GM18502 (cell line): ENCODE measurements at regions not wholly inside any gene's neighbourhood (a gene's known extent, or its start where the extent isn't known, plus 50 kb on each side); places are given as distances from the start of the nearest gene placed in this dataset.
A peak's percentile ranks its signal among the peaks of the same experiment; 100 is the strongest.
"Not testable (repeated sequence)": the region's sequence is repeated elsewhere in the genome, so short reads cannot be mapped to it uniquely, and the experiment has no call there.

Source experiments
- ATAC-seq: cut with Tn5 transposase; IDR thresholded peaks from one replicate; pipeline ENCODE4 v1.9.1; 2021; ENCODE audit warnings: mild to moderate bottlenecking; ENCODE audit not compliant: unreplicated experiment, poor library complexity

DNA sequence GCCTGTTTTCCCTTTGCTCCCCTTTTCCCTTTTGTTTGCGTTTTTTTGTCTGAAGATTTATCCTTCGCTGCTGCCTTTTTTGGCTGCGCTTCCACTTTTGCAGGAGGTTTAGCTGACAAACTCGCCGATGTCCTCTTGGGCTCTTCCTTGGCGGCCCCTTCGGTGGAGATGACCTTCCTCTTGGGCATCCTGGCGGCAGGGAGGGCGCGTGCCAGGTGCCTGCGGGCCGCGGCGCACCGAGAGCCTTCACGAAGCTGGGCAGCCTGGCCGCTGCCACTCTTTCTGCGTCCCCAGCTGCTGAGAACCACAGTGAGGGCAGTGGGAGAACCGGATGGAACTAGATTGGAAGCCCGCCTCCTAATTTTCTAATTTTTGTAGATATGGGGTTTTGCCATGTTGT, 197.1 kb upstream of the C2CD4B start:
- ATAC-seq = no peak

DNA sequence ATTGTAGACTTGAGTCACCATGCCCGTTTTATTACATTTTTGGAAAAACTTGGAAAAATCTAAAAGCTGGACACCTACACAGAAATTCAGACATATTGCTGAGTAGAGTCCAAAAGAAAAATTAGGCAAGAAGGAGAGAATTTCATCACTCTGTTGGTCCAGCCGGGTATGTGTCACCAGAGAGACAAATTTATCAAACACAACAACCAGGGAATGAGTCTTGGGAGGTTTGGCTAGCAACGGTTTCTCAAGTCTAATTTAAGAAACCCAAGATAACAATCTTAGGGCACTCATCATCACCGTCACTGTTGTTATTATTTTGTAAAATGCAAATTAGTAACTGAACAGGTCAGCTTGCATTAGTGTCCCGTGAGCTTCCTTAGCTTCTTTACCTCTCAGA, 197.5 kb upstream of the C2CD4B start:
- ATAC-seq = no peak

DNA sequence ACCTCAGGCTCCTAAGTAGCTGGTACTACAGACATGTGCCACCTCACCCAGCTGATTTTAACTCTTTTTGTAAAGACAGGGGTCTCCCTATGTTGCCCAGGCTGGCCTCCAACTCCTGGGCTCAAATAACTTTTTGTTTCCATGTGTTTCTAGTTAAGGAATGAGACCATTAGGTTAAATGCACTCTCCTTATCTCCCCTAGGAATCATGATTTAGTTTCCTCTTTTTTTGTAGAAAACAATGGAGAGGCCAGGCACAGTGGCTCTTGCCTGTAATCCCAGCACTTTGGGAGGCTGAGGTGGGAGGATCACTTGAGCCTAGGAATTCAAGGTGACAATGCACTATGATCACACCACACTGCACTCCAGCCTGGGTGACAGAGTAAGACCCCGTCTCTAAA, 198.8 kb upstream of the C2CD4B start:
- ATAC-seq = no peak

DNA sequence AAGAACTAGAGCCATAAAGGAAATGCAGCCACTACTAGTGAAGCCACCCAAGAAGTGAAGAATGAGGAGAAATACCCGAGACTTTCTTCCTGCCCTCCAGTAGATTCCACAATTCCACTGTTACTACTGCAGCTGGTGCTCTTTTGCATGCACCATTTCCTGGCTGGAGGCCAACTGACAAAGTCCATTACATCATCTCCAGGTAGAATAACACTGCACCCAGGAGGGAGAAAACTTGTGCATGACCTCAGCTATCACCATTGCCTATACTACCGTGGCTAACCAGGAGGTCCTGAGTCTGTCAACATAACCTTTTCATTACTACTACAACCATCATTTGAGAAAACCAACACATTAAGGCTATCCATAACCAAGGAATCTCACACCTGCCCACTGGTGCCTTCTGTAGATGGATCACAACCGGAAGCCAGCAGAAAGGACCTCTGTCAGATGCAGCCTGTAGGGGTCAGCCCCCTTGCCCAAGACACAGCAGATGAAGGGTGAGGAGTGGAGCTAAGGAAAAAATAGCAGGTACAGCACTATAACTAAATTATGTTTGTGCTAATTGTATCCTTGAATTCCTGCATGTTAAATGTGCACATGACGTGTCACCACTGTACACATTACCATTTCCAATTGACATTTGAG, 200.8 kb upstream of the C2CD4B start:
- ATAC-seq = no peak

DNA sequence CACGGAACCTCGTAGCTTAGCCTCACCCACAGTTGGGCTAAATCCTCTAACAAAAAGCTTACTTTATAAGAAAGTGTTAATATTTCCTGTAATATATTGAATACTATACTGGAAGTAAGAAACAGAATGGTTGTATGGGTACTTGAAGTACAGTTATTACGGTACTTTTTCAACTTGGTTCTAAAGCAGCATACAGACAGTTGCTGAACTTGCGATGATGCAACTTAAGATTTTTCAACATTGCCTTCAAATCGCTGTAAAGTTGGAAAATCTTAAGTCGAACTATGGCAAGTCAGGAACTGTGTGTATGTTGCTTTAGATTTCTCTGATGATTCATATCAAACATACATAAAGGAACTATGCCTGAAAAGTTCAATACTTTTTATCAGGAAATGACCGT, 204.4 kb upstream of the C2CD4B start:
- ATAC-seq = no peak

DNA sequence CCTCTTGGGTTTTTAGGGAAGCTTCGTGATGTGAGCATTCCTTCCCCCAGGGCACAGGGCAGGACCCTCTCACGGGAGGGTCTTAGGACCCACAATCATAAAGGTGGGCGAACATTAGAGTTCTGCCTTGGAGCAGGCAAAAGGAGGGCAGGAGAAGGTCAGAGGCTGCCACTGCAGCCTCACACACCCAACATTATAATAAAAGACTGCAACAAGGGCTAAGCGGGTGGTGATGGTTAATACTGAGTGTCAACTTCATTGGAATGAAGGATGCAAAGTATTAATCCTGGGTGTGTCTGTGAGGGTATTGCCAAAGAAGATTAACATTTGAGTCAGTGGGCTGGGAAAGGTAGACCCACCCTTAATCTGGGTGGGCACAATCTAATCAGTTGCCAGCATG, 206.6 kb upstream of the C2CD4B start:
- not testable (repeated sequence) for ATAC-seq

DNA sequence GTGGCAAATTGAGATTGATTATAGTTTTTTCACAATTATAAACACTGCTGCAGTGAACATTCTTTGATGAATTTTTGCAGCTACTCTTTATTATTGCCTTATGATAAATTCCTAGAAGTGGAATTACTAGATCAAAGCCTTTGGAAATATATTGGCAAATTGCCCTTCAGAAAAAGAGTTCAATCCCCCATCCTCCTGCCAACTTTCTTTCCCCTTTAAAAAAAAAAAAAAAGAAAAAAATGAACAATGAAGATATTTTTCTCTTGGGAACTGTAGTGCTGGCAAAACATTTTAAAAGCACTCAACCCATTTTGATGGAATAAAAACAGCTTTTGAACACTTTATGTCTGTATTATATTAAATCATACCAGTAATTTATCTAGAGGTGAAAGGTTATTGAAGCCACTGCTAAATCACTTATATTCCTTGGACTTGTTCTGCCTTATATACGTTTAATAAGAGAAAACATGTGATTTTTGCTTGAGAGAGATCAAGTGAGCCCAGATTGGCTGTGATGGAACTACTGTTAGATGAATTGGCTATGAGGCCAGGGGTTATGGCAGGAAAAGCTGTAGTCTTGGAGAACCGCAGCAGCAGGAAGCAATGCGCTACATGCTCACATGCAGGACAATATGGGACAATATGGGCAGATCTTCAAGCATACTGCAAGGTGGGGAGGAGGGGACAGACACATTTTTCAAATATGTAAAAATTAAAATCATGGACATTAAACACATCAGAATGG, 212.8 kb upstream of the C2CD4B start:
- no peak for ATAC-seq

DNA sequence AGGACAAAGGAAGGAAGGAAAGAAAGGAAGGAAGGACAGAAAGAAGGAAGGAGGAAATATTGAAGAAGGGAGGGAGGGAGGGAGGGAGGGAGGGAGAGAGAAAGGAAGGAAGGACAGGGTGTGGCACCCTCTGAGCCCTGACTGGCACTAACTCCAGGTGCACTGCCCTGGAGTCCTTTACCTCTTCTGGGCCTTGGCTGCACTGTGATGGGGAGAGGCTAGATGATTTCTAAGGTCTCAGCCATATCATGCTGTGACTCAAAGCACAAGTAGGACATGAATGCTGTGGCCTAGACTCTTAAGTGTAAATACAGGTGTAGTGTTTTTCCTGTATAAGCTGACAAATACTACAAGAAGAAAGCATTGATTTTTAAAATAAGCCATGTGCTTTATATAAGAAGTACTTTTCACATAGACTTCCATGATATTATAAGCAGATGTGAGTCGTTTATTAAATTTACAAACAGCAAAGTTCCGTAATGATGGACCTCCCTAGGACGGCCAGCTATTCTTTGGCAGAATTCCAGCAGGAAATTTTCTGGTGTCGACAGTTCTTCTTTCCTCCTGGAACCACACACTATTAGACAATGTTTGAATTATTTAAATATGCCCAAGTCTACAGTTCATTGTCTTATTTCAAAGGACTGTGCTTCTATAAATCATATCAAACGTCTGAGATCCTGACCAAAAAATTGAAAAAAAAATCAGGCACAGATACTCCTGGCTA, 213.8 kb upstream of the C2CD4B start:
- no peak for ATAC-seq

DNA sequence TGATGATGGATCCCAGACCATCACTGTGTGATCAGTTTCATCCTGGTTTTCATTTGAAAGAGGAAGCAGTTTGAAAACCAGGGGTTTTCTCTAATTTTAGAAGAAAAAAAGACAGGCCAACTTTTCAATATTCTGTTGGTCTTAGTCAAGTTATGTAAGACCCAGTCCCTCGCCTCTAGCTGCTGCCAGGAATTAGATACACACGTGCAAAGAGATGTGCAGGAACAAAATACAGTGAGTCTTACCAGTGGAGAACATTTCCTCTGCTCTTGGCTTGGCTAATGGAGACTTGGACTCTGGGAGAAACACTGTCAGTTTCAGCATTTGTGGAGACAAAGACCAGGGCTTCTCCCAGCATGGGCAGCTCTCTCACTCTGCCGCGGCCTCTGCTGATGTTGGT, 214.9 kb upstream of the C2CD4B start:
- ATAC-seq = no peak

DNA sequence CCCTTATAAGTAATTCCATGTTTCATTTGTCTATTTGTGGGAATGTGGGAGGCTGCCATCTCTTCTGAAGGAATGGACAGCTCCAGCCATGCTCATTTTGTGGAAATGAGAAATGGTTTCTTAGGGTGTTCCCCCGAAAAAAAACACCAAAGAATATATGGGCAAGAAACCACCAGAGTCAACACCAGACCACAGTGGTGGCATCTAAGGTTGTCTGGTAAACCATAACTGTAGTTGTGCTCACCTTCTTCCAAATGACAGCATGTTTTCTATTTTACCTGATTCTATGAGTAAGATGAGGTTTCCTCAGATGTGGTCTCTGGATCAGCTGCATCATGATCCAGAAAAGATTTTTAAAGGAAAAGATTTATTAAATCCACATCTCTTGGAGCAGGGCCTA, 217.0 kb upstream of the C2CD4B start:
- no peak for ATAC-seq

DNA sequence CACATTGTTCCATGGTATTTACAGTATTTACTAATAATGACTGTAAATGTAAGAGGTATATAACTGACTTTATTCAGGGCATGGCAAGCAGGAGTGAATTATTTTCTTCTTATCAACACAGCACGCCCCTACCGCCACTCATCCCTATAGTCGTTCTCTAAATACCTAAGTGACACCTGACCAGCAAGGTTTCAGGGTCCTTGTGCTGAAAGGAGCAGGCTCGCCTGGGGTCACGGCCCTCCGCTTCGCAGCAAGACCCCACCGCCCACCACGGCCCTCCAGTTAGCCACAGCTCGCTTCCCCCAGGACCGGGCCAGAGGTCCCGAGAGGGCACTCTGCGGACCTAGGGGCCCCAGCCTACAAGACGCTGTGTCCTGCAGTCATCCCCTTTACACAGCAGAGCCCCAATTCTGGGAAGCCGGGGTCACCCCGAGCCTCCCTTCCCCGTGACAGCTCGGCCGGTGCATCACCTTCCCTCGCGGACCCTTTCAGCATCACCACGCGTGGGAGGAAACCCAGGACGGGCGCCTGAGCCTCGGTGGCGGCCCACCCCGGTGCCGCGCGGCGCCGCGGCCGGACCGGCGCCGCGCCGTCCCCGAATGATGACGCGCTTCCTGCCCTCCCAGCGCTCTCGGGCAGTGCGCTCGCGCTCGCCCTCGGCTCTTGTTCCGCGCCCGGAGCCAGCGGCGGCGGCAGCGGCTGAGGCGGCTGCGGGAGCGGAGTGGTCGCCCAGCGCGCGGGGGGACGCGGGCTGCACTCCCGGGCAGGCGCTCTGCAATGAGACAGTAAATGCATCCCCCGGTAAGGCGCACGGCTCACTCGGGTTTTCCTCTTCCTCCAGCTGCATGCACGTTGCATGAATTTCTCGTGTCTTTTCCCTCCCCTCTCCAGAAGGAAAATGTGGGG, 225.1 kb upstream of the C2CD4B start, which contains the start of gene TLN2:
Gene TLN2 (plus strand): TSS at position 666 of the 906 bp plus-strand sequence.
- ATAC-seq = peak; percentile 90

DNA sequence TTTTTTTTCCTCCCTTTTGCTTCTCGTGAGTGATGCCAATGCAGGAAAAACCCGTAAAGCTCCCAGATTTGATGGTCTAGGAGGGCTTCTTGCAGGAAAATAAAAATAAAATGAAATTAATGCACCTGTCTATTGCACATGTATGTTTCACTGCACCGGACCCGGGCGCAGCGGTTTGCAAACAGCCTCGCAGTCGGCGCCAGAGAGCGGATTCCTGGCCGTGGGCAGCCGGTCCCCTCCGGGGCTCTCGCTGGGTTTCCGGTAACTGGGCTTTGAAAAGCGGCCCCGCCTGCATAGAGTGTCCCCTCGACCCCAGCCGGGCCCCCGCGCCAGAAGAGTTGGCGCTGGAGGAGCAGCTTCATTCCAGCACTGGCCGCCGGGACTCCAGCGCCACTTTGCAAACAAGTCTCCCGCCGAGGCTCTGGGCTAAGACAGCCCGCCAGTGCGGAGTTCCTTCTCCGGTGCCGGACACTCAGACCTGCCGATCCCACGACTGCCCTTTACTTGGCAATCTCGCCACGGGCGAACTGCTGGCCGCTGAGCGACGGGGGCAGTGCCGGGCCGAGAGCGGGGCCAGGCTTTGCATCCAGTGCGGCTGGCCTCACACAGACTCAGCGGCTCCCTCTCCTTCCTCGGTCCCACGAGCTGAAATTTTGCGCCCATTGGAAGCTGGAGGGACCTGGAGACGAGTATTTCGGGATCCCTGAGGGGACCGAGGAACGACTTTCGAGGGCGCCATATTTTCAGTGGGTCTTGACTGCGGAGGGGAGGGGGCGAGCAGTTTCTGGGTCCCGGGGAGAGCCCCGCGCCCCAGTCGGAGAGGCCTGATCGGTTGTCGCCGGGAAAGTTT, 225.9 kb upstream of the C2CD4B start:
- ATAC-seq = peak; percentile 37

DNA sequence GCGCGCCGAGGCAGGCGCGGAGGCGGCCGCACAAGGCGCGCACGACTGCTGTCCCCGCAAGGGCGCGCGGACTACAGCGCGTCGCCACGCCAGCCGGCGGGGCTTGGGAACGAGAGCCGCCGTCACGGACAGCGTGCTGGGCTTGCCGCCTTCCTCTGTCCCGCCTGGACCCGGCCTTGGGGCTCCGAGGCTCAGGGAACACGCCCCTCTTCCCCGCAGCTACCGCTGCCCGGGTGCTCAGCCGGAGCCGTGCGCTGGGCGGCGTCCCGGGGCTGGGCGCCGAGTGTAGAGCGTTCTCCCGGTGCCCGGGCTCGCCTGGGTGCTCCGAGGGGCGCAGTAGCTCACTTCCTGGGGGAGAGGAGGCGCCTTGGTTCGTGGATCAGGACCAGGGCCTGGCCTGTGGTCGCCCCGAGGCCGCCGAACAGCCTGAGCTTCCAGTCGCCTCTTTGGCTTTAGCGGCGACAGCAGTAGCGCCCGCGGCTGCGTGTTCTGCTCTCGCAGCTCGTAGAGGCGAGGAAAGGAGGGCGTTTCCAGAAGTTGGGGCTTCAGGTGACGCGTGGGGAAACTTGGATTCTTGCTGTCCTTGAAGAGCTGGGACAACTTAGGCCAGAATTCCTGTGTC, 226.7 kb upstream of the C2CD4B start:
- ATAC-seq = no peak

DNA sequence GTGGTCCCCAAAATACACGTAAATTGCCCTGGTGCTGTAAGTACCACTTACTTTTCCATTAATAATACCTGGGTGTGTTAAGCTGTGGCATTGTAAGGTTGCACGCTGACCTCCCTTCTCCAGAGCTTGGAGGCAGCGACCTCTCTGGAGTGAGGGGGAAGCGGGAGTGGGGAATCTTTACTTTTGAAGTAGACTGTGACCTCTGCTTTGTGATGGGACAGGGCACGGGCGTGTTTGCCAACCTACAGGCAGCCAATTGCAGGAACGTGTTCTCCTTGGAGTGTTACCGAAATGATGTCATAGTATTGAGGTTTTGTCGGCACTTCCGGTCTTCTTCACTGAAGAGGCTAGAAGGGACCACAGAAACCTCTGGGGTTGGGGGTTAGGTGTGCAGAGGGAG, 227.3 kb upstream of the C2CD4B start:
- ATAC-seq = no peak

DNA sequence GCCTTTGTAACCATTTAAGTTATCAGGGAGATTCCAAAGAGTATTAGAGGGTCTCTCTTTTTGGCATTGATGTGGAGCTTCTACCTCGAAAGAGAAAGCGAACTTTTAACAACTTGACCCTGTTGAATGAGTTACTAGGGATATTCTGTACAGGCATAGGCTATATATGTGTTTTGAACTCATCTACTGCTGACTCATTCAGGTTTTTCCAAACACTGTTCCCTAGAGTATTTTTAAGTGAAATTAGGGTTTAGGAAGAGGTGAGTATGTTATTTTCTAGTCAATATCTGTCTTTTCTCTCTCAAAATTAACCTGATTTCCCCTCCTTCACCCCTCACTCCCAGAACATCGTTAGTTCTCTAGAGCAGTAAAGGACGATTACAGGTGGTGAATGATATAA, 228.1 kb upstream of the C2CD4B start:
- ATAC-seq = no peak

DNA sequence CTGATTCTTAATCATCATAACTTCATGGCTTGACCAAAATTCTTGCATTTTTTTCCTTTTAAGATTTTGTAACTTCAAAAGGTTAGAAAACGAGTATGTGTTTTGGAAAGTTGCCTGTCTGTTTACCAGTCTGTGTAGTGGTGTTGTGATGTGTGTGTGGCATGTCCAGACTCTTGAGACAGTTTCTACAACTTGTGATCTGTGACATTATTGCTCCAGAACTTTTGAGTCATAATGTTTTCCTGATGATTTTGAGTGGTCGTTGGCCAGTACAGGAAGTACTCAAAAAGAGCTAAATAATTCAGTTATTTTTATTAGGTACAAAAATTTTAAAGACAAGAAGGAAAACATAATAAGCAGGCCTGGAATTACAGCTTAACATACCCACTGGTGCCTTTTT, 229.0 kb upstream of the C2CD4B start:
- ATAC-seq = no peak

DNA sequence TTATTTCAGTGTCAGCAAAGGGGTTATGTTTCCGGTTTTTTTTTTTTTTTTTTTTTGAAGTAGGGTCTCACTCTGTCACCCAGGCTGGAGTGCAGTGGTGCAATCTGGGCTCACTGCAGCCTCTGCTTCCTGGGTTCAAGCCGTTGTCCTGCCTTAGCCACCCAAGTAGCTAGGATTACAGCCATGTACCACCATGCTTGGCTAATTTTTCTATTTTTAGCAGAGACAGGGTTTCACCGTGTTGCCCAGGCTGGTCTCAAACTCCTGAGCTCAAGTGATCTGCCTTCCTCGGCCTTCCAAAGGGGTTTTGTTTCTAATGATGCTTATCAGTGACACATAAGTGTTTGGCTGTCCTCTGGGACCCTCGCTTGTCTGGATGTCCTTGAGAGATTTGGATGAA, 235.7 kb upstream of the C2CD4B start:
- ATAC-seq = no peak

DNA sequence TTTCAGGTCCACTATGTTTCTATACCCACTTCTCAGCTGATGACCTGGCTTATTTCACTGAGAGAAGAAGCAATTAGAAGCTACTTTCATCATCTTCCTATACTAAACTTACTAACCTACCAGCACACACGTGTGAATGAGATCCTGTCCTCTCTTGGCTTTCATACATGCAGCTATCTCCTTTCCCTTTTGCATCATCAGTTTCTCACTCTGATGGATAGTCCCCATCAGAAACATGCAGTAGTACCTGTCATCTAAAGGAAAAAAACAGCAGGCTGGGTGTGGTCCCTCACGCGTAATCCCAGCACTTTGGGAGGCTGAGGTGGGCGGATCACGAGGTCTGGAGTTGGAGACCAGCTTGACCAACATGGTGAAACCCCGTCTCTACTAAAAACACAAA, 237.6 kb upstream of the C2CD4B start:
- no peak for ATAC-seq

DNA sequence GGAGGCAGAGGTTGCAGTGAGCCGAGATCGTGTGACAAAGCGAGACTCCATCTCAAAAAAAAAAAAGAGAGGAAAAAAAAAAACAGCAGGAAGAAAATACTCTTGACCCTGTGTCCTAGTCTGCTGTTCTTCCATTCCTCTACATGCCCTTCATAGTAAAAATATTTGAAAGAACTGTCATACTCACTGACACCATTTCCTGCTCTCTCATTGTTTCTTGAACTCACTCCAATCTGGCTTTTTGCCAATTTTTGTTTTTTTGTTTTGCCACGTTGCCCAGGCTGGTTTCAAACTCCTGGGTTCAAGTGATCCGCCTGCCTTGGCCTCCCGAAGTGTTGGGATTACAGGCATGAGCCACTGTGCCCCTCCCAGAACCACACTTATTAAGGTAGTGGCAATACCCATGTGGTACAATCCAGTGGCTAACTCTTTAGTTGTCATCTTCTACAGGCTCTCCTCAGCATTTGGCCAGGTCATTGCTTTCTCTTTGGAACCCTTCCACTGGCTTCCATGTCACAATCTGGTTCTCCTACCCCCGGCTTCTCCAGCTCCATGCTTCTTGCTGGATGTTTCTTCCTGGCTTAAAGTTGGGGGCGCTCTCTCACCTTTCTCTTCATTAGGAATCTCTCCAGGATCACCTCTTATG, 238.2 kb upstream of the C2CD4B start:
- ATAC-seq = no peak
